ENCODE measurements at regions not wholly inside any gene's neighbourhood (a gene's known extent, or its start where the extent isn't known, plus 50 kb on each side); places are given as distances from the start of the nearest gene placed in this dataset.

- TF ChIP-seq GLIS3 (CRISPR knock-in tag; IDR thresholded peaks at IDR 0.05) (no peak), OSR1 (CRISPR knock-in tag; IDR thresholded peaks at IDR 0.05) (no peak), ZNF565 (CRISPR knock-in tag; conservative IDR thresholded peaks at IDR 0.05; ENCODE audit: low read depth) (no peak), ZFP3 (CRISPR knock-in tag; IDR thresholded peaks at IDR 0.05) (no peak), ISL1 (CRISPR knock-in tag; IDR thresholded peaks at IDR 0.05) (no peak), ZFP30 (CRISPR knock-in tag; IDR thresholded peaks at IDR 0.05) (no peak), SNAI2 (CRISPR knock-in tag; IDR thresholded peaks at IDR 0.05) (no peak), ESRRG (CRISPR knock-in tag; IDR thresholded peaks at IDR 0.05) (no peak), TCF4 (CRISPR knock-in tag; IDR thresholded peaks at IDR 0.05; ENCODE audit: borderline replicate concordance) (no peak), TOX (CRISPR knock-in tag; IDR thresholded peaks at IDR 0.05; ENCODE audit: borderline replicate concordance) (no peak), RARB (CRISPR knock-in tag; IDR thresholded peaks at IDR 0.05) (no peak), PPARA (CRISPR knock-in tag; IDR thresholded peaks at IDR 0.05; ENCODE audit: borderline replicate concordance) (no peak), ARNTL (CRISPR knock-in tag; IDR thresholded peaks at IDR 0.05; ENCODE audit: borderline replicate concordance, low read depth) (no peak), ZNF70 (CRISPR knock-in tag; IDR thresholded peaks at IDR 0.05) (no peak), ZC3H10 (CRISPR knock-in tag; IDR thresholded peaks at IDR 0.05) (no peak)
- TF ChIP-seq, protein P1, sequence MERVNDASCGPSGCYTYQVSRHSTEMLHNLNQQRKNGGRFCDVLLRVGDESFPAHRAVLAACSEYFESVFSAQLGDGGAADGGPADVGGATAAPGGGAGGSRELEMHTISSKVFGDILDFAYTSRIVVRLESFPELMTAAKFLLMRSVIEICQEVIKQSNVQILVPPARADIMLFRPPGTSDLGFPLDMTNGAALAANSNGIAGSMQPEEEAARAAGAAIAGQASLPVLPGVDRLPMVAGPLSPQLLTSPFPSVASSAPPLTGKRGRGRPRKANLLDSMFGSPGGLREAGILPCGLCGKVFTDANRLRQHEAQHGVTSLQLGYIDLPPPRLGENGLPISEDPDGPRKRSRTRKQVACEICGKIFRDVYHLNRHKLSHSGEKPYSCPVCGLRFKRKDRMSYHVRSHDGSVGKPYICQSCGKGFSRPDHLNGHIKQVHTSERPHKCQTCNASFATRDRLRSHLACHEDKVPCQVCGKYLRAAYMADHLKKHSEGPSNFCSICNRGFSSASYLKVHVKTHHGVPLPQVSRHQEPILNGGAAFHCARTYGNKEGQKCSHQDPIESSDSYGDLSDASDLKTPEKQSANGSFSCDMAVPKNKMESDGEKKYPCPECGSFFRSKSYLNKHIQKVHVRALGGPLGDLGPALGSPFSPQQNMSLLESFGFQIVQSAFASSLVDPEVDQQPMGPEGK (CRISPR knock-in tag; IDR thresholded peaks at IDR 0.05; ENCODE audit: borderline replicate concordance): no peak
- TF ChIP-seq, protein P2, sequence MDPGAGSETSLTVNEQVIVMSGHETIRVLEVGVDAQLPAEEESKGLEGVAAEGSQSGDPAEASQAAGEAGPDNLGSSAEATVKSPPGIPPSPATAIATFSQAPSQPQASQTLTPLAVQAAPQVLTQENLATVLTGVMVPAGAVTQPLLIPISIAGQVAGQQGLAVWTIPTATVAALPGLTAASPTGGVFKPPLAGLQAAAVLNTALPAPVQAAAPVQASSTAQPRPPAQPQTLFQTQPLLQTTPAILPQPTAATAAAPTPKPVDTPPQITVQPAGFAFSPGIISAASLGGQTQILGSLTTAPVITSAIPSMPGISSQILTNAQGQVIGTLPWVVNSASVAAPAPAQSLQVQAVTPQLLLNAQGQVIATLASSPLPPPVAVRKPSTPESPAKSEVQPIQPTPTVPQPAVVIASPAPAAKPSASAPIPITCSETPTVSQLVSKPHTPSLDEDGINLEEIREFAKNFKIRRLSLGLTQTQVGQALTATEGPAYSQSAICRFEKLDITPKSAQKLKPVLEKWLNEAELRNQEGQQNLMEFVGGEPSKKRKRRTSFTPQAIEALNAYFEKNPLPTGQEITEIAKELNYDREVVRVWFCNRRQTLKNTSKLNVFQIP (CRISPR knock-in tag; IDR thresholded peaks at IDR 0.05; ENCODE audit: borderline replicate concordance, low read depth): no peak
- TF ChIP-seq, protein P3, sequence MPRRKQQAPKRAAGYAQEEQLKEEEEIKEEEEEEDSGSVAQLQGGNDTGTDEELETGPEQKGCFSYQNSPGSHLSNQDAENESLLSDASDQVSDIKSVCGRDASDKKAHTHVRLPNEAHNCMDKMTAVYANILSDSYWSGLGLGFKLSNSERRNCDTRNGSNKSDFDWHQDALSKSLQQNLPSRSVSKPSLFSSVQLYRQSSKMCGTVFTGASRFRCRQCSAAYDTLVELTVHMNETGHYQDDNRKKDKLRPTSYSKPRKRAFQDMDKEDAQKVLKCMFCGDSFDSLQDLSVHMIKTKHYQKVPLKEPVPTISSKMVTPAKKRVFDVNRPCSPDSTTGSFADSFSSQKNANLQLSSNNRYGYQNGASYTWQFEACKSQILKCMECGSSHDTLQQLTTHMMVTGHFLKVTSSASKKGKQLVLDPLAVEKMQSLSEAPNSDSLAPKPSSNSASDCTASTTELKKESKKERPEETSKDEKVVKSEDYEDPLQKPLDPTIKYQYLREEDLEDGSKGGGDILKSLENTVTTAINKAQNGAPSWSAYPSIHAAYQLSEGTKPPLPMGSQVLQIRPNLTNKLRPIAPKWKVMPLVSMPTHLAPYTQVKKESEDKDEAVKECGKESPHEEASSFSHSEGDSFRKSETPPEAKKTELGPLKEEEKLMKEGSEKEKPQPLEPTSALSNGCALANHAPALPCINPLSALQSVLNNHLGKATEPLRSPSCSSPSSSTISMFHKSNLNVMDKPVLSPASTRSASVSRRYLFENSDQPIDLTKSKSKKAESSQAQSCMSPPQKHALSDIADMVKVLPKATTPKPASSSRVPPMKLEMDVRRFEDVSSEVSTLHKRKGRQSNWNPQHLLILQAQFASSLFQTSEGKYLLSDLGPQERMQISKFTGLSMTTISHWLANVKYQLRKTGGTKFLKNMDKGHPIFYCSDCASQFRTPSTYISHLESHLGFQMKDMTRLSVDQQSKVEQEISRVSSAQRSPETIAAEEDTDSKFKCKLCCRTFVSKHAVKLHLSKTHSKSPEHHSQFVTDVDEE (CRISPR knock-in tag; IDR thresholded peaks at IDR 0.05): no peak
- ATAC-seq: no peak
Measured at GRCh38 chr3:62935793-62936192, 60.6 kb upstream of the CADPS start.

GRCh38 chr3:62936626-62937254, 61.5 kb upstream of the CADPS start:
- ATAC-seq: no peak
- no peak for TF ChIP-seq ISL1 (CRISPR knock-in tag; IDR thresholded peaks at IDR 0.05)
- no peak for TF ChIP-seq RARB (CRISPR knock-in tag; IDR thresholded peaks at IDR 0.05)
- no peak for TF ChIP-seq ZNF8 (CRISPR knock-in tag; IDR thresholded peaks at IDR 0.05)
- TF ChIP-seq OSR1 (CRISPR knock-in tag; IDR thresholded peaks at IDR 0.05): no peak
- TF ChIP-seq CSDC2 (CRISPR knock-in tag; IDR thresholded peaks at IDR 0.05): no peak
- TF ChIP-seq BACH2 (CRISPR knock-in tag; IDR thresholded peaks at IDR 0.05; ENCODE audit: borderline replicate concordance): no peak
- no peak for TF ChIP-seq ZNF70 (CRISPR knock-in tag; IDR thresholded peaks at IDR 0.05)
- no peak for TF ChIP-seq CSRNP3 (CRISPR knock-in tag; IDR thresholded peaks at IDR 0.05)
- TF ChIP-seq, protein P2 (CRISPR knock-in tag; IDR thresholded peaks at IDR 0.05; ENCODE audit: borderline replicate concordance, low read depth): no peak
